ENCODE measurements at regions not wholly inside any gene's neighbourhood (a gene's known extent, or its start where the extent isn't known, plus 50 kb on each side); places are given as distances from the start of the nearest gene placed in this dataset.

DNA sequence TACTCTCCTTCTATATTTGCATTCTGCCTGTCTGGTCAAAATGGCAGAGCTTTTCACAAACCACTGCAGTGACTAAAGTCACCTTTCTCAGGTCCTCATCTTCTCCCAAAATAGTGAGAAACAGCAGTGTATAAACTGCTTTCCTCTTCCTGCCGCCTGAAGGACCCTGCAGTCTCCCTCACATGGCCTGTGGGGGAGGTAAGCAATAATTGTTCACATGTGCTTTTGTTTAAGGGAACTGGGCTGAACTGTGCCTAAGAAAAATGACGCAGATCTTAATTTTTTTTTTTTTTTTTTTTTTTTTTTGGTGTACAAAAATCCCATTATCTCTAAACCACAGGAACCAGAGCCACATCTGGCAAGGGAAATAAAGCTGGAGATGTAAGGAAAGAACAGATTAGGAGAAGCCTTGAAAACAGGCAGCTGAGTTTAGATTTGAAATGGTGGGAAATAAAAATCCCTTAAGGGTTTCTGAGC is 131.7 kb upstream of the VLDLR start:
- Histone ChIP-seq H3K79me2 (ENCODE audit: insufficient read depth, low read length) (no peaks in the 10 kb centered on the region), H4K20me1 (ENCODE audit: insufficient read depth, low read length) (no peaks in the 10 kb centered on the region), H3K4me3 (replicated peaks in 1 of 3; ENCODE audit: insufficient read depth in 1 of 3, low read depth in 2 of 3, low read length in 3 of 3) (no peak overlapping the region), H3K4me2 (ENCODE audit: low read depth, low read length) (no peak overlapping the region), H3K4me1 (ENCODE audit: insufficient read depth, low read length) (no peaks in the 10 kb centered on the region), H3K27ac (ENCODE audit: extremely low read length, insufficient read depth, low read length) (no peak overlapping the region), H3K9me3 (ENCODE audit: low read length) (no peaks in the 10 kb centered on the region), H3K36me3 (replicated peaks in 1 of 2; ENCODE audit: control insufficient read depth in 1 of 2, insufficient read depth in 2 of 2, low read length in 2 of 2) (no peaks in the 10 kb centered on the region), H3K9ac (ENCODE audit: insufficient read depth, low read depth, low read length) (no peak overlapping the region), H2AFZ (ENCODE audit: low read length) (no peak overlapping the region), H3K27me3 (ENCODE audit: control insufficient read depth in 1 of 2, insufficient read depth in 2 of 2, low read length in 2 of 2) (no peaks in the 10 kb centered on the region)
- no peak for TF ChIP-seq CHCHD3 (CRISPR knock-in tag; IDR thresholded peaks at IDR 0.05)
- no peak for TF ChIP-seq NFE2L1 (CRISPR knock-in tag; IDR thresholded peaks at IDR 0.05; ENCODE audit: borderline replicate concordance)
- no peak for TF ChIP-seq ZNF878 (CRISPR knock-in tag; IDR thresholded peaks at IDR 0.05)
- in situ Hi-C loops (cut with HindIII; ENCODE audit: extremely low pct_ligation_motif_present, low pct_unique_long_range_greater_than_20kb): no loop called here
- intact Hi-C loops (cut with micrococcal nuclease; ENCODE audit: unreplicated experiment): no loop called here
- FAIRE-seq (no peak), DNase-seq (ENCODE audit: low spot score) (no peak), ATAC-seq (no peak)
- ChIA-PET POLR2A (no interaction called here), CTCF (ENCODE audit: low intra/inter-chr PET ratio, low total read pairs) (no interaction called here)
- BruUV-seq (replicated peaks): no TSS peak
- WGBS (ENCODE audit: low lambda C conversion rate): 13% methylated on average over 2 of the region's 2 CpGs

DNA sequence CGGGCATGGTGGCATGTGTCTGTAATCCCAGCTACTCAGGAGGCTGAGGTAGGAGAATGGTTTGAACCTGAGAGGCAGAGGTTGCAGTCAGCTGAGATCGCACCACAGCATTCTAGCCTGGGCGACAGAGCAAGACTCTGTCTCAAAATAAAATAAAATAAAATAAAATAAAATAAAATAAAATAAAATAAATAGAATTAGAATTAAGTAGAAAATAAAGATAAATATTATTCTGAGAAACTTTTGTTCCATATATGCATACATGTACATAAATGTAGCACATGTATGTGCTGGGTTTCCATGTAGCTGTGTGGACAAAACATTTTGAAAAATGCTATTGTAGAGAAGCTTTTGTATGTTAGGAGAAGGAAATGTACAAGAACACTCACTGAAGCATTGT is 129.4 kb upstream of the VLDLR start:
- POLR2A ChIA-PET: no interaction called here
- Histone ChIP-seq H3K4me3 (replicated peaks in 1 of 3; ENCODE audit: insufficient read depth in 1 of 3, low read depth in 2 of 3, low read length in 3 of 3) (no peak overlapping the region), H2AFZ (ENCODE audit: low read length) (no peak overlapping the region), H3K27me3 (ENCODE audit: control insufficient read depth in 1 of 2, insufficient read depth in 2 of 2, low read length in 2 of 2) (no peaks in the 10 kb centered on the region), H3K9ac (ENCODE audit: insufficient read depth, low read depth, low read length) (no peak overlapping the region), H3K9me3 (ENCODE audit: low read length) (no peaks in the 10 kb centered on the region), H3K27ac (ENCODE audit: extremely low read length, insufficient read depth, low read length) (no peak overlapping the region), H4K20me1 (ENCODE audit: insufficient read depth, low read length) (no peaks in the 10 kb centered on the region), H3K79me2 (ENCODE audit: insufficient read depth, low read length) (no peaks in the 10 kb centered on the region), H3K36me3 (replicated peaks in 1 of 2; ENCODE audit: control insufficient read depth in 1 of 2, insufficient read depth in 2 of 2, low read length in 2 of 2) (no peaks in the 10 kb centered on the region), H3K4me2 (ENCODE audit: low read depth, low read length) (no peak overlapping the region), H3K4me1 (ENCODE audit: insufficient read depth, low read length) (no peaks in the 10 kb centered on the region)
- no peak for TF ChIP-seq CREB1 (IDR thresholded peaks at IDR 0.05)
- TF ChIP-seq CREB1 (CRISPR knock-in tag; IDR thresholded peaks at IDR 0.05): no peak
- no peak for TF ChIP-seq MXD4 (CRISPR knock-in tag; IDR thresholded peaks at IDR 0.05)
- TF ChIP-seq, protein P1, sequence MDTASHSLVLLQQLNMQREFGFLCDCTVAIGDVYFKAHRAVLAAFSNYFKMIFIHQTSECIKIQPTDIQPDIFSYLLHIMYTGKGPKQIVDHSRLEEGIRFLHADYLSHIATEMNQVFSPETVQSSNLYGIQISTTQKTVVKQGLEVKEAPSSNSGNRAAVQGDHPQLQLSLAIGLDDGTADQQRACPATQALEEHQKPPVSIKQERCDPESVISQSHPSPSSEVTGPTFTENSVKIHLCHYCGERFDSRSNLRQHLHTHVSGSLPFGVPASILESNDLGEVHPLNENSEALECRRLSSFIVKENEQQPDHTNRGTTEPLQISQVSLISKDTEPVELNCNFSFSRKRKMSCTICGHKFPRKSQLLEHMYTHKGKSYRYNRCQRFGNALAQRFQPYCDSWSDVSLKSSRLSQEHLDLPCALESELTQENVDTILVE (CRISPR knock-in tag; IDR thresholded peaks at IDR 0.05): no peak
- no peak for TF ChIP-seq GABPA (IDR thresholded peaks at IDR 0.05; ENCODE audit: low read depth, low read length)
- no peak for TF ChIP-seq GABPA (CRISPR knock-in tag; IDR thresholded peaks at IDR 0.05; ENCODE audit: low read depth)
- TF ChIP-seq ZNF652 (CRISPR knock-in tag; IDR thresholded peaks at IDR 0.05; ENCODE audit: borderline replicate concordance, low read depth): no peak
- TF ChIP-seq ZSCAN12 (CRISPR knock-in tag; IDR thresholded peaks at IDR 0.05): no peak
- TF ChIP-seq, protein P2, sequence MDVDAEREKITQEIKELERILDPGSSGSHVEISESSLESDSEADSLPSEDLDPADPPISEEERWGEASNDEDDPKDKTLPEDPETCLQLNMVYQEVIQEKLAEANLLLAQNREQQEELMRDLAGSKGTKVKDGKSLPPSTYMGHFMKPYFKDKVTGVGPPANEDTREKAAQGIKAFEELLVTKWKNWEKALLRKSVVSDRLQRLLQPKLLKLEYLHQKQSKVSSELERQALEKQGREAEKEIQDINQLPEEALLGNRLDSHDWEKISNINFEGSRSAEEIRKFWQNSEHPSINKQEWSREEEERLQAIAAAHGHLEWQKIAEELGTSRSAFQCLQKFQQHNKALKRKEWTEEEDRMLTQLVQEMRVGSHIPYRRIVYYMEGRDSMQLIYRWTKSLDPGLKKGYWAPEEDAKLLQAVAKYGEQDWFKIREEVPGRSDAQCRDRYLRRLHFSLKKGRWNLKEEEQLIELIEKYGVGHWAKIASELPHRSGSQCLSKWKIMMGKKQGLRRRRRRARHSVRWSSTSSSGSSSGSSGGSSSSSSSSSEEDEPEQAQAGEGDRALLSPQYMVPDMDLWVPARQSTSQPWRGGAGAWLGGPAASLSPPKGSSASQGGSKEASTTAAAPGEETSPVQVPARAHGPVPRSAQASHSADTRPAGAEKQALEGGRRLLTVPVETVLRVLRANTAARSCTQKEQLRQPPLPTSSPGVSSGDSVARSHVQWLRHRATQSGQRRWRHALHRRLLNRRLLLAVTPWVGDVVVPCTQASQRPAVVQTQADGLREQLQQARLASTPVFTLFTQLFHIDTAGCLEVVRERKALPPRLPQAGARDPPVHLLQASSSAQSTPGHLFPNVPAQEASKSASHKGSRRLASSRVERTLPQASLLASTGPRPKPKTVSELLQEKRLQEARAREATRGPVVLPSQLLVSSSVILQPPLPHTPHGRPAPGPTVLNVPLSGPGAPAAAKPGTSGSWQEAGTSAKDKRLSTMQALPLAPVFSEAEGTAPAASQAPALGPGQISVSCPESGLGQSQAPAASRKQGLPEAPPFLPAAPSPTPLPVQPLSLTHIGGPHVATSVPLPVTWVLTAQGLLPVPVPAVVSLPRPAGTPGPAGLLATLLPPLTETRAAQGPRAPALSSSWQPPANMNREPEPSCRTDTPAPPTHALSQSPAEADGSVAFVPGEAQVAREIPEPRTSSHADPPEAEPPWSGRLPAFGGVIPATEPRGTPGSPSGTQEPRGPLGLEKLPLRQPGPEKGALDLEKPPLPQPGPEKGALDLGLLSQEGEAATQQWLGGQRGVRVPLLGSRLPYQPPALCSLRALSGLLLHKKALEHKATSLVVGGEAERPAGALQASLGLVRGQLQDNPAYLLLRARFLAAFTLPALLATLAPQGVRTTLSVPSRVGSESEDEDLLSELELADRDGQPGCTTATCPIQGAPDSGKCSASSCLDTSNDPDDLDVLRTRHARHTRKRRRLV (CRISPR knock-in tag; IDR thresholded peaks at IDR 0.05): no peak
- TF ChIP-seq ZNF598 (CRISPR knock-in tag; IDR thresholded peaks at IDR 0.05; ENCODE audit: borderline replicate concordance): no peak
- TF ChIP-seq DNMT1 (CRISPR knock-in tag; IDR thresholded peaks at IDR 0.05): no peak
- TF ChIP-seq MEIS1 (CRISPR knock-in tag; IDR thresholded peaks at IDR 0.05; ENCODE audit: borderline replicate concordance): no peak
- TF ChIP-seq ZNF761 (CRISPR knock-in tag; conservative IDR thresholded peaks at IDR 0.05): no peak
- in situ Hi-C loops (cut with HindIII; ENCODE audit: extremely low pct_ligation_motif_present, low pct_unique_long_range_greater_than_20kb) (no loop called here), intact Hi-C loops (cut with micrococcal nuclease; ENCODE audit: unreplicated experiment) (no loop called here)
- BruUV-seq (replicated peaks): no TSS peak
- no peak for DNase-seq (ENCODE audit: low spot score)
- ATAC-seq: no peak
- no peak for FAIRE-seq
- whole genome bisulfite sequencing (ENCODE audit: low lambda C conversion rate): 85% methylated on average over 3 of the region's 3 CpGs
- CTCF ChIA-PET (ENCODE audit: low intra/inter-chr PET ratio, low total read pairs): no interaction called here

Measured in HepG2 (cell line).